ENCODE measurements at regions not wholly inside any gene's neighbourhood (a gene's known extent, or its start where the extent isn't known, plus 50 kb on each side); places are given as distances from the start of the nearest gene placed in this dataset.
"Not testable (repeated sequence)": the region's sequence is repeated elsewhere in the genome, so short reads cannot be mapped to it uniquely, and the experiment has no call there.

DNA sequence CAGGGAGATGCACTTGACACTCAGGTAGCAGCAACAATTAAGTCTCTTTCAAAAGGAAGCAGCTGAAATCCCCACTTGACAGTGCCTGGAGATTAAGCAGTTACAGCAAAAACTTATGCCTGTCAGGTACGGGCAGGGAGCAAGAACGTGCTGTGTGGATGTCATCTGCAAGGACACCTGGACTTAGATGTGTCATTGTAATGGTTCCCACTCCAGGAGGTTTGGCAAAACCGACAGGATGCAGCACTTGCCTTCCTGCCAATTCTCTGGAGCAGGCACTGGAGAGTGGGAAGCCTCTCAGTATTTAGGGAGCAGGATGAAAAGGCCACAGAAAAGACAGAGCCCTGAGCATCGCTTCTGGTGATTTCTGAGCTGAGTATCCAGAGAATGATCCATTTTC lies 292.4 kb downstream of the PDCD6IP start:
- Histone ChIP-seq H3K27me3 (no peaks in the 10 kb centered on the region), H3K4me3 (no peak overlapping the region), H3K27ac (no peak overlapping the region), H3K4me1 (no peaks in the 10 kb centered on the region), H3K9me3 (no peaks in the 10 kb centered on the region), H3K36me3 (no peaks in the 10 kb centered on the region)
- intact Hi-C loops (cut with DNase I), result no loop called here
- no peak for DNase-seq (ENCODE audit: low spot score in 2 of 2)
- TF ChIP-seq CTCF (IDR thresholded peaks at IDR 0.05), result no peak

- DNase-seq (ENCODE audit: low spot score in 2 of 2); H3K4me1 ChIP-seq; H3K27me3 ChIP-seq; H3K9me3 ChIP-seq; H3K27ac ChIP-seq; H3K36me3 ChIP-seq; H3K4me3 ChIP-seq; intact Hi-C loops (cut with DNase I): not testable (repeated sequence)
These were observed 295.9 kb downstream of the PDCD6IP start for GRCh38 chr3:34094280-34094679.

GRCh38 chr3:34102288-34102687 lies 303.9 kb downstream of the PDCD6IP start:
- TF ChIP-seq CTCF (IDR thresholded peaks at IDR 0.05), result no peak
- Histone ChIP-seq H3K27ac (no peak overlapping the region), H3K4me1 (no peaks in the 10 kb centered on the region), H3K27me3 (no peaks in the 10 kb centered on the region), H3K36me3 (no peaks in the 10 kb centered on the region), H3K4me3 (no peak overlapping the region), H3K9me3 (no peaks in the 10 kb centered on the region)
- DNase-seq (ENCODE audit: low spot score in 2 of 2), result no peak
- intact Hi-C loops (cut with DNase I), result loop anchor here (10.0 kb wide), 1 partner anchor 583 kb away; no protein-coding TSS in a partner anchor

- no peak for DNase-seq (ENCODE audit: low spot score in 2 of 2)
- Histone ChIP-seq H3K27ac (no peak overlapping the region), H3K4me3 (no peak overlapping the region), H3K36me3 (no peaks in the 10 kb centered on the region), H3K9me3 (no peaks in the 10 kb centered on the region), H3K27me3 (no peaks in the 10 kb centered on the region), H3K4me1 (no peaks in the 10 kb centered on the region)
- TF ChIP-seq CTCF (IDR thresholded peaks at IDR 0.05), result no peak
- intact Hi-C loops (cut with DNase I), result loop anchor here (10.0 kb wide), 1 partner anchor 578 kb away; no protein-coding TSS in a partner anchor
These were observed 307.9 kb downstream of the PDCD6IP start for GRCh38 chr3:34106379-34106778.

- Histone ChIP-seq H3K36me3 (no peaks in the 10 kb centered on the region), H3K4me3 (no peak overlapping the region), H3K27me3 (no peaks in the 10 kb centered on the region), H3K9me3 (no peaks in the 10 kb centered on the region), H3K27ac (no peak overlapping the region), H3K4me1 (no peaks in the 10 kb centered on the region)
- TF ChIP-seq CTCF (IDR thresholded peaks at IDR 0.05), result peak in 2 of 3 experiments; percentile 30 to 45
- DNase-seq (ENCODE audit: low spot score in 2 of 2), result no peak
- intact Hi-C loops (cut with DNase I), result loop anchor here (10.0 kb wide), 1 partner anchor 578 kb away; no protein-coding TSS in a partner anchor
These were observed 308.4 kb downstream of the PDCD6IP start for GRCh38 chr3:34106879-34107278.

DNA sequence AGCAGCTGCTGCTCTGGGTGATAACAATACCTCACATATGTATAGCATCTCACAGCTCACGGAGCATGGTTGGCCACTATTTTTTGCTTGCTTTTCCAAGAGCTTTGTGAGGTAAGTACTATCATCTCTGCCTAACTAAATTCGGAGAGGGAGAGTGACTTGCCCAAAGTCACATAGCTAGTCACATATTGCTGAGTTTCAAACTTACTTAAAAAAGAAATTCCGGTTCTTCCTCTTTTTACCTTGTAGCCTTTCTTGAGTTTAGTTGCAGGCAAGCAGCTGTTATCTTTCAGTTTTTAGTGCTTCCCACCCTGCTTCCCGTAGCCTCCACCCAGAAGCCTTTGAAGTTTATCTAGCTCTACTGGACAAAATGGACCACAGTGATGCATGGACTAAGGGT lies 309.2 kb downstream of the PDCD6IP start:
- TF ChIP-seq CTCF (IDR thresholded peaks at IDR 0.05), result no peak
- no peaks in the 10 kb centered on the region for H3K9me3 ChIP-seq
- H3K4me1 ChIP-seq, result no peaks in the 10 kb centered on the region
- H3K27me3 ChIP-seq, result no peaks in the 10 kb centered on the region
- H3K27ac ChIP-seq, result no peak overlapping the region
- intact Hi-C loops (cut with DNase I), result loop anchor here (10.0 kb wide), 1 partner anchor 577 kb away; no protein-coding TSS in a partner anchor
- H3K4me3 ChIP-seq, result no peak overlapping the region
- no peak for DNase-seq (ENCODE audit: low spot score in 2 of 2)
- H3K36me3 ChIP-seq, result no peaks in the 10 kb centered on the region

All from ascending aorta (tissue), 2 donors.